Coronary artery (tissue), 2 donors: ENCODE measurements at regions not wholly inside any gene's neighbourhood (a gene's known extent, or its start where the extent isn't known, plus 50 kb on each side); places are given as distances from the start of the nearest gene placed in this dataset.

Experiments used
- DNase-seq: peaks from one replicate; pipeline ENCODE4 v3.0.0-alpha.2; 2017; ENCODE audit warnings: low spot score
- H3K27ac ChIP-seq, 2 donors: fragments of 200-600 bp; sonication (generic); one replicate each; pipeline ENCODE4 v1.5.1; 2016 to 2019
- H3K4me3 ChIP-seq: fragments of 200-600 bp; sonication (generic); 2 replicates; pipeline ENCODE4 v1.5.1; 2016; ENCODE audit warnings: mild to moderate bottlenecking, moderate library complexity
- TF ChIP-seq, protein P1 (sequence below): fragments of 200-600 bp; sonication (generic); IDR thresholded peaks from one replicate; pipeline ENCODE4 v1.5.1; 2019; ENCODE audit warnings: antibody characterized with exemption

DNA sequence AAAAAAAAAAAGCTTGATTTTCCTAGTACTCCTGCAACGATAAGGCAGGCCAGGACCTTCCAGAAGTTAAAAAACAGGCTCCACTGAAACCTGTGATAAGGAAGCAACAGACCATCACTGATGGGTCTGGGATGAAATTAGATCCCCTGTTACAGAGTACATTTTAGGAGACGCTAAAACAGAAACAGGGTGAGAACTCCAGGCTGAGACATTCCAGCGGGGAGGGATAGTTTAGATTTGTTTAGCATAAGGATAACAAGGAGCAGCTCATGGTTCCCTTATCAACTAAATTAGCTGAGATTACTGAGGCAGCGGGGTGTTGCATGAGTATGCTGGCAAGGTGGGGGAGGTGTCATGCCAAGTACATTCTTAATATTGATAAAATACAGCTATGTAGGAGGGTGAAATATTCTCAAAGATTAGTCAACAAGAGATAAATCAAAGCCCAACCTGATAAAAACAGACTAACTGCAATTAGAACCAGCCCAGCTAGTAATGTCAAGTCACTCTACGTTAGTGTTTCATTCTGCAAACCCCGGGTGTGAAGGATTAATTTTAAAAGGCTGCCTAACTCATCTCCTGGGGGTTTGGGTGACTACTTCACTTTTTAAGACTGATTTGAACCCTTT lies 75.0 kb upstream of the BZW1 start:
- peak overlapping the region in 1 of 2 donors; percentile 13 for H3K27ac ChIP-seq
- TF ChIP-seq, protein P1, sequence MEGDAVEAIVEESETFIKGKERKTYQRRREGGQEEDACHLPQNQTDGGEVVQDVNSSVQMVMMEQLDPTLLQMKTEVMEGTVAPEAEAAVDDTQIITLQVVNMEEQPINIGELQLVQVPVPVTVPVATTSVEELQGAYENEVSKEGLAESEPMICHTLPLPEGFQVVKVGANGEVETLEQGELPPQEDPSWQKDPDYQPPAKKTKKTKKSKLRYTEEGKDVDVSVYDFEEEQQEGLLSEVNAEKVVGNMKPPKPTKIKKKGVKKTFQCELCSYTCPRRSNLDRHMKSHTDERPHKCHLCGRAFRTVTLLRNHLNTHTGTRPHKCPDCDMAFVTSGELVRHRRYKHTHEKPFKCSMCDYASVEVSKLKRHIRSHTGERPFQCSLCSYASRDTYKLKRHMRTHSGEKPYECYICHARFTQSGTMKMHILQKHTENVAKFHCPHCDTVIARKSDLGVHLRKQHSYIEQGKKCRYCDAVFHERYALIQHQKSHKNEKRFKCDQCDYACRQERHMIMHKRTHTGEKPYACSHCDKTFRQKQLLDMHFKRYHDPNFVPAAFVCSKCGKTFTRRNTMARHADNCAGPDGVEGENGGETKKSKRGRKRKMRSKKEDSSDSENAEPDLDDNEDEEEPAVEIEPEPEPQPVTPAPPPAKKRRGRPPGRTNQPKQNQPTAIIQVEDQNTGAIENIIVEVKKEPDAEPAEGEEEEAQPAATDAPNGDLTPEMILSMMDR = no peak
- no peak overlapping the region for H3K4me3 ChIP-seq
- no peak for DNase-seq

GRCh38 chr2:200737585-200737984 lies 74.1 kb upstream of the BZW1 start:
- Histone ChIP-seq H3K4me3 (no peak overlapping the region), H3K27ac (no peak overlapping the region)
- TF ChIP-seq, protein P1 = no peak
- DNase-seq = no peak

DNA sequence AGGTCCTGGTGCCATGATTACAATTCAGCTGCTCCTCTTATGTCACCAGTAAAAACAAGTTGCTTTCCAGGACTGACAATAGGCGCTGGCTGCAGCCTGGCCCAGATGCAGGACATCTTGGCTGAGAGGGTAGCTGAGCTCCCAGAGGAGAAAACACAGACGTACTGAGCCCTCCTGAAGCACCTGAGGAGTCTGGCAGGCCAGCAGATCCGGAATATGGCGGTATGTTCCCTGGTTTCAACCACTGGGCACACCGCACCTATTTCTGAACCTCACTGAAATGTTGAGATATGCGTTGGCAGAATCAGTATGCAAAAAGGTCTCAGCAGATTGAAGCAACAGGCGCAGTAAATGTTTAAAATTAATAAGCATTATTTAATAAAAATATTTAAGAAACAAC lies 73.1 kb upstream of the BZW1 start:
- no peak overlapping the region for H3K27ac ChIP-seq
- no peak overlapping the region for H3K4me3 ChIP-seq
- TF ChIP-seq, protein P1 = no peak
- no peak for DNase-seq

GRCh38 chr2:200740907-200741306 lies 70.8 kb upstream of the BZW1 start:
- TF ChIP-seq, protein P1 = no peak
- no peak overlapping the region for H3K4me3 ChIP-seq
- peak overlapping the region; percentile 78 to 97 for H3K27ac ChIP-seq
- DNase-seq = no peak

- no peak for DNase-seq
- TF ChIP-seq, protein P1 = no peak
- H3K4me3 ChIP-seq = peak overlapping the region; percentile 51
- H3K27ac ChIP-seq = peak overlapping the region; percentile 78 to 97
These were observed 70.1 kb upstream of the BZW1 start for GRCh38 chr2:200741468-200742202.

GRCh38 chr2:200742426-200742825 lies 69.3 kb upstream of the BZW1 start:
- Histone ChIP-seq H3K27ac (peak overlapping the region; percentile 78 to 97), H3K4me3 (peak overlapping the region; percentile 51)
- DNase-seq = peak; percentile 86
- TF ChIP-seq, protein P1 = no peak
